AG04449 (cell line): ENCODE measurements at regions not wholly inside any gene's neighbourhood (a gene's known extent, or its start where the extent isn't known, plus 50 kb on each side); places are given as distances from the start of the nearest gene placed in this dataset.
"Not testable (repeated sequence)": the region's sequence is repeated elsewhere in the genome, so short reads cannot be mapped to it uniquely, and the experiment has no call there.

Experiments
- CTCF ChIA-PET: fragments of 350-600 bp; formaldehyde crosslinking; extraction: SDS; loops from one replicate; lab custom pipeline; 2021; ENCODE audit warnings: antibody characterized with exemption; lab: Yijun Ruan, JAX
- POLR2A ChIA-PET: fragments of 400-600, 350-600 bp; formaldehyde crosslinking; extraction: SDS; loops from one replicate; lab custom pipeline; 2020; ENCODE audit warnings: antibody characterized with exemption, inconsistent platforms; lab: Yijun Ruan, JAX
- DNase-seq: peaks from one replicate; pipeline ENCODE4 v3.0.0-alpha.2; 2010; ENCODE audit warnings: low read depth, low spot score
- H3K4me3 ChIP-seq: 2 replicates; pipeline ENCODE4 v1.5.1; 2011; ENCODE audit warnings: low read depth, mild to moderate bottlenecking, control low read depth, low read length
- CTCF ChIP-seq: IDR thresholded peaks from one replicate; pipeline ENCODE4 v1.5.1; 2011; ENCODE audit warnings: mild to moderate bottlenecking, moderate library complexity, low read length, control low read depth, inconsistent platforms; ENCODE audit not compliant: insufficient read depth; ENCODE audit errors: missing control alignments

DNA sequence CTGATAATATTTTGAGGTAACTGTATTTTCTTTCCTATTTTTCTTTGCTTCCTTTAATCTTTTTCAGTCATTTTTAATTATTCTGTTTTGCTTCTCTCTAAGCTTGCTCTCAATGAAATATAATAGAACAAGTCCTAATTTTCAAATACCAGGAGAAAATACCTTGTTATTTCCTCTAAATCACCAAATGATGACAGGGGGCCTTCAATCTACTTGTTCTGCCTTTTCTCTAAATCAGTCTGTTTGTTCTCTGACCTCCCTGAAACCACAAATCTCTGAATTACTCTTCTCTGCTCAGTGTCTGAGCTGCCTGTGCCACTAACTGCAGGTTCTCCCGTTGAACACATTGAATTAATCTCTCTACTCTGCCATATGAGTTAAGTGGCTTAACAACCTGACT, 286.2 kb downstream of the C11orf87 start:
- CTCF ChIA-PET: no interaction called here
- no peak overlapping the region for H3K4me3 ChIP-seq
- DNase-seq: no peak
- no peak for TF ChIP-seq CTCF
- POLR2A ChIA-PET: no interaction called here

- H3K4me3 ChIP-seq, DNase-seq, POLR2A ChIA-PET, CTCF ChIA-PET: not testable (repeated sequence)
These were observed 292.5 kb downstream of the C11orf87 start for GRCh38 chr11:109714444-109714843.

DNA sequence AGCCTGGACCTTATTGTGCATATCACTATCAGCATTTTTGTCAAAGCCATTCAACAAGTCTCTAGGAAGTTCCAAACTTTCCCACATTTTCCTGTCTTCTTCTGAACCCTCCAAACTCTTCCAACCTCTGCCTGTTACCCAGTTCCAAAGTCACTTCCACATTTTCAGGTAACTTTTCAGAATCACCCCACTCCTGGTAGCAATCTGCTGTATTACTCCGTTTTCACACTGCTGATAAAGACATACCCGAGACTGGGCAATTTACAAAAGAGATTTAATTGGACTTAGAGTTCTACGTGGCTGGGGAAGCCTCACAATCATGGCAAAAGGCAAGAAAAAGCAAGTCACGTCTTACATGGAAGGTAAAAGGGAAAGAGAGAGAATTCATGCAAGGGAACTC, 293.4 kb downstream of the C11orf87 start:
- H3K4me3 ChIP-seq, POLR2A ChIA-PET, CTCF ChIA-PET, DNase-seq: not testable (repeated sequence)

GRCh38 chr11:109726061-109726460, 304.1 kb downstream of the C11orf87 start:
- ChIA-PET POLR2A (no interaction called here), CTCF (no interaction called here)
- no peak for TF ChIP-seq CTCF
- no peak for DNase-seq
- H3K4me3 ChIP-seq: no peak overlapping the region

GRCh38 chr11:109728056-109728455, 306.1 kb downstream of the C11orf87 start:
- CTCF ChIA-PET: no interaction called here

DNA sequence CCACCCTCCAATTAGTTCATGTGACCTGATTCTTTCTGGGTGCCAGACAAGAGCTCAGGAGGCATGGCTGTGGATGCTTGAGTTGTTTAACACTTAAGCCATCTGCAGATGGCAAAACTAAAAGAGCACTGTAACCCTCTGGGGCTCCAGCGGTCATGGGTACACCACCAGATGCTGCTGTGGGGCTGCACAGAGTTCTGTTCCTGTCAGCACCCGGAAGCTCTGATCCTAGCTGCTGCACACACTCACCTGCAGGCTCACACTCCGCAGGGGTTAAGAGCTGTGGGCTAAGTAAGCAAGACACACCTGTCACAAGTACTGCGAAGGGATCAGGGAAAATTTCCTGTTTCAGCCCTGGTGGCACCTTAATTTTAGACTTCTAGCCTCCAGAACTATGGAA, 307.8 kb downstream of the C11orf87 start:
- TF ChIP-seq CTCF: no peak
- H3K4me3 ChIP-seq: no peak overlapping the region
- POLR2A ChIA-PET: no interaction called here
- DNase-seq: no peak
- CTCF ChIA-PET: no interaction called here

More at GRCh38 chr11:109728056-109728455, 306.1 kb downstream of the C11orf87 start:
- H3K4me3 ChIP-seq: no peak overlapping the region
- TF ChIP-seq CTCF: no peak
- DNase-seq: no peak
- POLR2A ChIA-PET: no interaction called here

DNA sequence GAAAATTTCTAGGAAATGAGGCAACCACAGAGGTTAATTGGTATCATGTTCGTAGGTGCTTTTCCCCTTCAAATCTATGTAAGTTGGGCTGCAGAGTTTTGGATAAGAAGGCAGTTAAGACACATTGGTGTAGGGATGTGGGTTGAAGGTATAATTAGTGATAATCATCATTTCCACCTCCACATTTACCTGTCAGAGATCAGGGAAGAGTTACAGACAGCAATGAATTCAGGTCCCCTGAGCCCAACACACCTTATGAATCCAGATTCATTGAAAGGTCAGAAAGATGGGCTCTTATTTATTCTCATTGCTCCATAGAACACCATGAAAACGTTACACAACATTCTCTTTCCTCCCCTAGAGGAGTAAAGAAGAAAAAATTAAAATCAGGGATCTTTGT, 308.7 kb downstream of the C11orf87 start:
- TF ChIP-seq CTCF: no peak
- H3K4me3 ChIP-seq: no peak overlapping the region
- ChIA-PET CTCF (no interaction called here), POLR2A (no interaction called here)
- no peak for DNase-seq
